WERI-Rb-1 (cell line): ENCODE measurements at regions not wholly inside any gene's neighbourhood (a gene's known extent, or its start where the extent isn't known, plus 50 kb on each side); places are given as distances from the start of the nearest gene placed in this dataset.

Experiments used
- DNase-seq: peaks from one replicate; pipeline ENCODE4 v3.0.0-alpha.2; 2020
- H3K27ac ChIP-seq: fragments of 250-450 bp; sonication (Bioruptor Pico); 2 replicates; pipeline ENCODE4 v1.5.1; 2020; ENCODE audit warnings: mild to moderate bottlenecking, moderate library complexity
- H3K27me3 ChIP-seq: fragments of 250-450 bp; sonication (Bioruptor Pico); 2 replicates; pipeline ENCODE4 v1.5.1; 2021; ENCODE audit warnings: mild to moderate bottlenecking, low read depth, moderate library complexity; ENCODE audit not compliant: insufficient read depth, severe bottlenecking
- H3K36me3 ChIP-seq: fragments of 250-450 bp; sonication (Bioruptor Pico); 2 replicates; pipeline ENCODE4 v1.5.1; 2020; ENCODE audit warnings: mild to moderate bottlenecking, moderate library complexity
- H3K4me3 ChIP-seq: 2 replicates; pipeline ENCODE4 v1.5.1; 2011; ENCODE audit warnings: low read depth, mild to moderate bottlenecking, control low read depth, low read length
- H3K9me3 ChIP-seq: fragments of 250-450 bp; sonication (Bioruptor Pico); 2 replicates; pipeline ENCODE4 v1.5.1; 2021; ENCODE audit warnings: mild to moderate bottlenecking, moderate library complexity; ENCODE audit not compliant: severe bottlenecking
- CTCF ChIP-seq: IDR thresholded peaks from 2 replicates; pipeline ENCODE4 v1.5.1; 2011; ENCODE audit warnings: low read depth, mild to moderate bottlenecking, control low read depth, inconsistent platforms, low read length

DNA sequence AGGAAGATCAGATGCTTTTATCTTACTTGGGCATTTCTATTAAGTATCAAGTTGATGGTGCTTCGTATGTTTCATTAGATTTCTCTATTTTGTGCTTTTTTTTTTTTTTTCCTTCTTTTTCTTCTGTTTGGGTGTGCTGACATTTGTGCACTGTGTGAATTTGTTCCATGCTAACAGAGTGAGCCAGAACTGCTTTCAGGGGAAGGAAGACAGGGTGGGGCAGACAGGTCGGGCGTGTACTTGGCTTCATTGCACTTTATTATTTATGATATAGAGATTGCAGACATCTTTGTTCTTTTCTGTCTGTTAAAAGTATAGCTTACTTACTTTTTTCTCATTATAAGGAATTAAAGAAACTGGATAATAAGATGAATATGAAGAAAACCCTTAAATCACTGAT lies 112.2 kb downstream of the FGF18 start:
- H3K36me3 ChIP-seq, result no peaks in the 10 kb centered on the region
- H3K4me3 ChIP-seq, result no peak overlapping the region
- DNase-seq, result no peak
- no peak for TF ChIP-seq CTCF
- H3K9me3 ChIP-seq, result no peaks in the 10 kb centered on the region
- no peaks in the 10 kb centered on the region for H3K27me3 ChIP-seq
- H3K27ac ChIP-seq, result no peak overlapping the region

DNA sequence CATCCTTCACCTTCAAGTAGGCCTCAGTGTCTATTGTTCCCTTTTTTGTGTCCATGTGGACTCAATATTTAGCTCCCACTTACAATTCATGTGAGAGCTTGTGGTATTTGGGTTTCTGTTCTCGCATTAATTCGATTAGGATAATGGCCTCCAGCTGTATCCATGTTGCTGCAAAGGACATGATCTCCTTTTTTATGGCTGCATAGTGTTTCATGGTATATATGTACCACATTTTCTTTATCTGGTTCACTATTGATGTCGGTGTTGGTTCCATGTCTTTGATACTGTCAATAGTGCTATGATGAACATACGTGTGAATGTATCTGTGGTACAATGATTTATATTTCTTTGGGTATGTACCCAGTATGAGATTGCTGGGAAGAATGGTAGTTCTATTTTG lies 113.7 kb downstream of the FGF18 start:
- TF ChIP-seq CTCF, result no peak
- Histone ChIP-seq H3K9me3 (peaks cover 2% of the 10 kb centered on the region), H3K4me3 (no peak overlapping the region), H3K27ac (no peak overlapping the region), H3K36me3 (no peaks in the 10 kb centered on the region), H3K27me3 (no peaks in the 10 kb centered on the region)
- DNase-seq, result no peak

GRCh38 chr5:171534043-171534895 lies 114.8 kb downstream of the FGF18 start:
- no peak for TF ChIP-seq CTCF
- Histone ChIP-seq H3K27ac (no peak overlapping the region), H3K9me3 (peaks cover 2% of the 10 kb centered on the region), H3K36me3 (no peaks in the 10 kb centered on the region), H3K4me3 (no peak overlapping the region), H3K27me3 (no peaks in the 10 kb centered on the region)
- no peak for DNase-seq

- Histone ChIP-seq H3K9me3 (peaks cover 2% of the 10 kb centered on the region), H3K27ac (no peak overlapping the region), H3K36me3 (no peaks in the 10 kb centered on the region), H3K27me3 (peaks cover under 1% of the 10 kb centered on the region), H3K4me3 (no peak overlapping the region)
- TF ChIP-seq CTCF, result no peak
- DNase-seq, result no peak
Measured at GRCh38 chr5:171535162-171535561, 115.7 kb downstream of the FGF18 start.

- DNase-seq, result no peak
- Histone ChIP-seq H3K27me3 (peaks cover 4% of the 10 kb centered on the region), H3K36me3 (no peaks in the 10 kb centered on the region), H3K9me3 (peaks cover 2% of the 10 kb centered on the region), H3K4me3 (no peak overlapping the region), H3K27ac (no peak overlapping the region)
- TF ChIP-seq CTCF, result no peak
Measured at GRCh38 chr5:171537070-171537849, 117.8 kb downstream of the FGF18 start.
